ENCODE measurements at regions not wholly inside any gene's neighbourhood (a gene's known extent, or its start where the extent isn't known, plus 50 kb on each side); places are given as distances from the start of the nearest gene placed in this dataset.

DNA sequence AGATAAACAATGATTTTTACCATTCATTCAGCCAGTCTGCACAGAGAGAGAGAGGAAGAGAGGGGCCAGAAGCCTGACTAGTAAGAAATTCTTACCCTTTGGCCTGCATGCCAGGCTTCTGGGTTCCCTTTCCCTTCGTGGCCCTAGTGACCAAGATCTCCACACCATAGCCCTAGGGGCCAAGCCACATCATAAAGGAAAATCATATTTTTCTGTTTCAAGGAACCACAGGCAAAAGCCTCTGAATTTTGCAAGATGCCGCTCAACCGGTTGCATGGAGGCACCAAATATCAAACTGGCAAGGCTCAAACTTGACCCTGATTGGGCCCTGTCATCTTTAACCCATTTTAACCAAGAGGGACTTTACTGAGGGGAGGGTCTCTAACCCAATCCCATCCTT is 103.1 kb upstream of the SOX13 start:
- TF ChIP-seq POLR2A (IDR thresholded peaks at IDR 0.05), result no peak
- TF ChIP-seq, protein P1, sequence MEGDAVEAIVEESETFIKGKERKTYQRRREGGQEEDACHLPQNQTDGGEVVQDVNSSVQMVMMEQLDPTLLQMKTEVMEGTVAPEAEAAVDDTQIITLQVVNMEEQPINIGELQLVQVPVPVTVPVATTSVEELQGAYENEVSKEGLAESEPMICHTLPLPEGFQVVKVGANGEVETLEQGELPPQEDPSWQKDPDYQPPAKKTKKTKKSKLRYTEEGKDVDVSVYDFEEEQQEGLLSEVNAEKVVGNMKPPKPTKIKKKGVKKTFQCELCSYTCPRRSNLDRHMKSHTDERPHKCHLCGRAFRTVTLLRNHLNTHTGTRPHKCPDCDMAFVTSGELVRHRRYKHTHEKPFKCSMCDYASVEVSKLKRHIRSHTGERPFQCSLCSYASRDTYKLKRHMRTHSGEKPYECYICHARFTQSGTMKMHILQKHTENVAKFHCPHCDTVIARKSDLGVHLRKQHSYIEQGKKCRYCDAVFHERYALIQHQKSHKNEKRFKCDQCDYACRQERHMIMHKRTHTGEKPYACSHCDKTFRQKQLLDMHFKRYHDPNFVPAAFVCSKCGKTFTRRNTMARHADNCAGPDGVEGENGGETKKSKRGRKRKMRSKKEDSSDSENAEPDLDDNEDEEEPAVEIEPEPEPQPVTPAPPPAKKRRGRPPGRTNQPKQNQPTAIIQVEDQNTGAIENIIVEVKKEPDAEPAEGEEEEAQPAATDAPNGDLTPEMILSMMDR (IDR thresholded peaks at IDR 0.05), result no peak
